ENCODE measurements at regions not wholly inside any gene's neighbourhood (a gene's known extent, or its start where the extent isn't known, plus 50 kb on each side); places are given as distances from the start of the nearest gene placed in this dataset.
"Not testable (repeated sequence)": the region's sequence is repeated elsewhere in the genome, so short reads cannot be mapped to it uniquely, and the experiment has no call there.

DNA sequence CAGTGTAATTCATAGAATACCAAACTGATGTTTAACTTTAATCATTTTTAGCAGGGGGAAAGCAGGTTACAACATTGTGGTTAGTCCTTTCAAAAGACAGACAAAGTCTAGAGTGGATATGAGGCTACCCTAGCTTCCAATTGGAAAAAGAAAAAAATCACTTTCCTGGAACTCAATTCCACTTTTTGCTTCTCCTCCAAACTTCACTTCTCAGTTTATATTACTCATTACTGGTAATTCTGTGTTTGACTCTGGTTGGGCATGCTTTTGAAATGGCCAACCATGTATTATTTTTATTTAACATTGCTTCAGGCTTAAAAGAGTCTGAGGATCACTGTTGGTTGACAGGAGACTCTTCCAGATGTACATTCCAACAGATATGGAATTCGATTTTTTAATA is 84.8 kb downstream of the RAP2B start:
- POLR2A ChIA-PET = no interaction called here
- DNase-seq (ENCODE audit: low read depth in 1 of 2, low spot score in 1 of 2) = no peak
- peaks cover 5% of the 10 kb centered on the region; the same call in 1 of the 3 replicates for H3K9me3 ChIP-seq
- CTCF ChIA-PET = interaction anchor here (0.9 kb wide), 1 partner anchor 54 kb away, joined by 3 read pairs; no protein-coding TSS in a partner anchor
- 0 out of 6 replicates have a peak, but pooled peaks of 1 of the 2 experiments have one; percentile 13 for ATAC-seq
- 4% methylated on average over 1 of the region's 1 CpG for WGBS (ENCODE audit: missing lambda C conversion rate)
- H3K27ac ChIP-seq = no peak overlapping the region
- H3K4me1 ChIP-seq = no peaks in the 10 kb centered on the region
- TF ChIP-seq POLR2AphosphoS2 (conservative IDR thresholded peaks at IDR 0.05; ENCODE audit: low read length) (no peak), ZSCAN20 (CRISPR knock-in tag; IDR thresholded peaks at IDR 0.05) (no peak), FOSB (CRISPR knock-in tag; IDR thresholded peaks at IDR 0.05) (no peak), NPAS2 (CRISPR knock-in tag; IDR thresholded peaks at IDR 0.05; ENCODE audit: borderline replicate concordance) (no peak), NFE2L2 (conservative IDR thresholded peaks at IDR 0.05; ENCODE audit: low read length) (no peak), POLR2A (IDR thresholded peaks at IDR 0.05; ENCODE audit: low read length) (no peak), EP300 (IDR thresholded peaks at IDR 0.05) (no peak), RAD21 (conservative IDR thresholded peaks at IDR 0.05 in 1 of 2, IDR thresholded peaks at IDR 0.05 in 1 of 2) (no peak), GATA3 (IDR thresholded peaks at IDR 0.05; ENCODE audit: borderline replicate concordance) (no peak), RCOR1 (IDR thresholded peaks at IDR 0.05; ENCODE audit: low read depth, low read length) (no peak), MYC (IDR thresholded peaks at IDR 0.05; ENCODE audit: borderline replicate concordance, low read length) (no peak), EHMT2 (IDR thresholded peaks at IDR 0.05; ENCODE audit: low read depth) (no peak), RARB (CRISPR knock-in tag; IDR thresholded peaks at IDR 0.05) (no peak), JUN (IDR thresholded peaks at IDR 0.05) (no peak), FOSL2 (IDR thresholded peaks at IDR 0.05) (no peak), FOSL2 (CRISPR knock-in tag; IDR thresholded peaks at IDR 0.05) (no peak)
- TF ChIP-seq, protein P1, sequence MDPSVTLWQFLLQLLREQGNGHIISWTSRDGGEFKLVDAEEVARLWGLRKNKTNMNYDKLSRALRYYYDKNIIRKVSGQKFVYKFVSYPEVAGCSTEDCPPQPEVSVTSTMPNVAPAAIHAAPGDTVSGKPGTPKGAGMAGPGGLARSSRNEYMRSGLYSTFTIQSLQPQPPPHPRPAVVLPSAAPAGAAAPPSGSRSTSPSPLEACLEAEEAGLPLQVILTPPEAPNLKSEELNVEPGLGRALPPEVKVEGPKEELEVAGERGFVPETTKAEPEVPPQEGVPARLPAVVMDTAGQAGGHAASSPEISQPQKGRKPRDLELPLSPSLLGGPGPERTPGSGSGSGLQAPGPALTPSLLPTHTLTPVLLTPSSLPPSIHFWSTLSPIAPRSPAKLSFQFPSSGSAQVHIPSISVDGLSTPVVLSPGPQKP (IDR thresholded peaks at IDR 0.05; ENCODE audit: low read depth, low read length) = no peak
- TF ChIP-seq, protein P2, sequence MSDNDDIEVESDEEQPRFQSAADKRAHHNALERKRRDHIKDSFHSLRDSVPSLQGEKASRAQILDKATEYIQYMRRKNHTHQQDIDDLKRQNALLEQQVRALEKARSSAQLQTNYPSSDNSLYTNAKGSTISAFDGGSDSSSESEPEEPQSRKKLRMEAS (IDR thresholded peaks at IDR 0.05) = no peak
- TF ChIP-seq, protein P3, sequence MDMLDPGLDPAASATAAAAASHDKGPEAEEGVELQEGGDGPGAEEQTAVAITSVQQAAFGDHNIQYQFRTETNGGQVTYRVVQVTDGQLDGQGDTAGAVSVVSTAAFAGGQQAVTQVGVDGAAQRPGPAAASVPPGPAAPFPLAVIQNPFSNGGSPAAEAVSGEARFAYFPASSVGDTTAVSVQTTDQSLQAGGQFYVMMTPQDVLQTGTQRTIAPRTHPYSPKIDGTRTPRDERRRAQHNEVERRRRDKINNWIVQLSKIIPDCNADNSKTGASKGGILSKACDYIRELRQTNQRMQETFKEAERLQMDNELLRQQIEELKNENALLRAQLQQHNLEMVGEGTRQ (IDR thresholded peaks at IDR 0.05) = no peak
- FAIRE-seq = no peak
- no peak overlapping the region for H3K4me3 ChIP-seq
- H3K4me2 ChIP-seq = no peak overlapping the region

DNA sequence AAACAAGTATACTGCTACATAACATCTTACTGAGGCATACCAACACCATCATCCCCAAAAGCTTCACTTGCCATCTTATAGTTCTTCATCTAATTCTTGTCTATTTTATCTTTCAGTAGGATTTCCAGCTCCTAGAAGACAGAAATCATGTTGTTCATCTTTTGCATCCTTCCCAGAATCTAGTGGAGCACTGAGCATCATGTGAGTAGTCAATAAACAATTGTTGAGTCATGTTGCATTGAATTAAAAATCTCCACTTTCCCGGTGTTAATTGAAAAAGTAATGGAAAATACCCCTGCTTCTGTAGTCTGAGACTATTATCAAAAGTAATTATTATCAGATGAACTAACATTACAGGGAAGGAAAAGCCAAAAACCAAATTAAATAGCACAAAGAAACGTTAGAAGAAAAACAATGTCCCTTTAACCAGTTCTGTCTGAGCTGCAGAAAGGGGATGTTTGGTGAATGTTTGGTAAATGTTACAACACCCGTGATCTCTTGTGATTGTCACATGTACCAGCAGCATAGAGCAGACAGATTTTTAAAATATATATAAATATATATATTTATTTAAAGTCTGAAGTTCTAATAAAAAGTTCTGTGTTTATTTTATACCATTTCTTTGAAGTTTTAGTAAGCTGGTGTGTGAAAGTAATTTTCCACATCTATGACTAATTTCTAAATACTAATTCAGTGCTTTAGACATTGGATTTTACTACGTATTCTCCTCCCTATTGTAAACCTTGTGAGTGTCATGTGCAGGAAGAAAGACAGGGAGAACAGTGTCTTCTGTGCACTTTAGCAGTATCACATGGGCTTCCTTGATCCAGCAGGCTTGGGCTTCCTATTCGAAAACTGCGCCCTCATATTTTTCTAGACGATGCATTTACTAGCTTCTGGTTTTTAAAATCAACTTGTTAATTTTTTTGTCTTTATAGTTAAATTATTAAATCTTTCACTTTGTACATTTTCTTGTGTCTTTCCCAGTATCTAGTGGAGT is 85.6 kb downstream of the RAP2B start:
- Histone ChIP-seq H3K4me3 (no peak overlapping the region), H3K4me2 (0 out of 3 replicates have a peak overlapping the region, but pooled peaks have one; percentile 19), H3K4me1 (no peaks in the 10 kb centered on the region), H3K9me3 (no peaks in the 10 kb centered on the region), H3K27ac (no peak overlapping the region)
- ChIA-PET POLR2A (interaction anchor here (0.6 kb wide), 1 partner anchor 144 kb away, joined by 3 read pairs; no protein-coding TSS in a partner anchor), CTCF (interaction anchor here (0.9 kb wide), 1 partner anchor 55 kb away, joined by 3 read pairs; no protein-coding TSS in a partner anchor)
- ATAC-seq = no peak
- WGBS (ENCODE audit: missing lambda C conversion rate) = 47% methylated on average over 7 of the region's 7 CpGs
- DNase-seq (ENCODE audit: low read depth in 1 of 2, low spot score in 1 of 2) = no peak
- FAIRE-seq = no peak
- TF ChIP-seq HDAC2 (IDR thresholded peaks at IDR 0.05) = no peak
- TF ChIP-seq, protein P1 (IDR thresholded peaks at IDR 0.05; ENCODE audit: low read depth, low read length) = no peak
- no peak for TF ChIP-seq HOXB13 (CRISPR knock-in tag; IDR thresholded peaks at IDR 0.05; ENCODE audit: low read depth)
- TF ChIP-seq, protein P4, sequence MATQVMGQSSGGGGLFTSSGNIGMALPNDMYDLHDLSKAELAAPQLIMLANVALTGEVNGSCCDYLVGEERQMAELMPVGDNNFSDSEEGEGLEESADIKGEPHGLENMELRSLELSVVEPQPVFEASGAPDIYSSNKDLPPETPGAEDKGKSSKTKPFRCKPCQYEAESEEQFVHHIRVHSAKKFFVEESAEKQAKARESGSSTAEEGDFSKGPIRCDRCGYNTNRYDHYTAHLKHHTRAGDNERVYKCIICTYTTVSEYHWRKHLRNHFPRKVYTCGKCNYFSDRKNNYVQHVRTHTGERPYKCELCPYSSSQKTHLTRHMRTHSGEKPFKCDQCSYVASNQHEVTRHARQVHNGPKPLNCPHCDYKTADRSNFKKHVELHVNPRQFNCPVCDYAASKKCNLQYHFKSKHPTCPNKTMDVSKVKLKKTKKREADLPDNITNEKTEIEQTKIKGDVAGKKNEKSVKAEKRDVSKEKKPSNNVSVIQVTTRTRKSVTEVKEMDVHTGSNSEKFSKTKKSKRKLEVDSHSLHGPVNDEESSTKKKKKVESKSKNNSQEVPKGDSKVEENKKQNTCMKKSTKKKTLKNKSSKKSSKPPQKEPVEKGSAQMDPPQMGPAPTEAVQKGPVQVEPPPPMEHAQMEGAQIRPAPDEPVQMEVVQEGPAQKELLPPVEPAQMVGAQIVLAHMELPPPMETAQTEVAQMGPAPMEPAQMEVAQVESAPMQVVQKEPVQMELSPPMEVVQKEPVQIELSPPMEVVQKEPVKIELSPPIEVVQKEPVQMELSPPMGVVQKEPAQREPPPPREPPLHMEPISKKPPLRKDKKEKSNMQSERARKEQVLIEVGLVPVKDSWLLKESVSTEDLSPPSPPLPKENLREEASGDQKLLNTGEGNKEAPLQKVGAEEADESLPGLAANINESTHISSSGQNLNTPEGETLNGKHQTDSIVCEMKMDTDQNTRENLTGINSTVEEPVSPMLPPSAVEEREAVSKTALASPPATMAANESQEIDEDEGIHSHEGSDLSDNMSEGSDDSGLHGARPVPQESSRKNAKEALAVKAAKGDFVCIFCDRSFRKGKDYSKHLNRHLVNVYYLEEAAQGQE (IDR thresholded peaks at IDR 0.05) = no peak
- TF ChIP-seq CEBPB (IDR thresholded peaks at IDR 0.05) = no peak

DNA sequence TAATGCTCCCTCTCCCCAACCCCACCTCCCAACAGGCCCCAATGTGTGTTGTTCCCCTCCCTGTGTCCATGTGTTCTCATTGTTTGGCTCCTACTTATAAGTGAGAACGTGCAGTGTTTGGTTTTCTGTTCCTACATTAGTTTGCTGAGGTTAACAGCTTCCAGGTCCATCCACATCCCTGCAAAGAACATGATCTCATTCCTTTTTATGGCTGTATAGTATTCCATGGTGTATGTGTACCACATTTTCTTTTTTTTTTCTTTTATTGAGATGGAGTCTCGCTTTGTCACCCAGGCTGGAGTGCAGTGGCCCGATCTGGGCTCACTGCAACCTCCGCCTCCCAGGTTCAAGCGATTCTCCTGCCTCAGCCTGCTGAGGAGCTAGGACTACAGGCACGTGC is 86.8 kb downstream of the RAP2B start:
- POLR2A ChIA-PET; ATAC-seq; FAIRE-seq; H3K4me2 ChIP-seq; CTCF ChIA-PET; H3K27ac ChIP-seq; H3K9me3 ChIP-seq; H3K4me1 ChIP-seq; H3K4me3 ChIP-seq; DNase-seq (ENCODE audit: low read depth in 1 of 2, low spot score in 1 of 2): not testable (repeated sequence)
- WGBS (ENCODE audit: missing lambda C conversion rate) = 65% methylated on average over 6 of the region's 6 CpGs

Data from A549 (cell line).